ENCODE measurements at regions not wholly inside any gene's neighbourhood (a gene's known extent, or its start where the extent isn't known, plus 50 kb on each side); places are given as distances from the start of the nearest gene placed in this dataset.

DNA sequence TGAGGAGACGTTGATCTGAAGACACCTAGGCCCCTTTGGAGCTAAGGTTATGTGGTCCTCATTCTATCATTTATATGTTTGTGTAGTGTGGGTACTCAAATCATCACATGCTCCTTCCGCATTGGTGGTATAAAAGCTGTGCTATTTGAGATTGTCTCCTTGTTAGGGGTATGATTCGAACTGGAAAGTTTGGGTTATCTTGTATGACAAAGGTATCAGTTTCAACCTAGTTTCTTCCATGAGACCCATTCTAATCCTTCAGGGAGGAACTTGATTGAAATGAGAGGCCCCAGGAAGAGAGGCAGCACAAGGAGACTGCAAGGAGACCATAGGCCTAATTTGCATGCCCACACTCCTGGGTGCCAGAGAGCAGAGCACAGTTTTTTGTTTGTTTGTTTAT, 104.2 kb upstream of the TIAM2 start:
- WGBS = 93% methylated on average over 3 of the region's 3 CpGs
- peaks cover 11% of the 10 kb centered on the region for H3K4me1 ChIP-seq
- TF ChIP-seq, protein P1, sequence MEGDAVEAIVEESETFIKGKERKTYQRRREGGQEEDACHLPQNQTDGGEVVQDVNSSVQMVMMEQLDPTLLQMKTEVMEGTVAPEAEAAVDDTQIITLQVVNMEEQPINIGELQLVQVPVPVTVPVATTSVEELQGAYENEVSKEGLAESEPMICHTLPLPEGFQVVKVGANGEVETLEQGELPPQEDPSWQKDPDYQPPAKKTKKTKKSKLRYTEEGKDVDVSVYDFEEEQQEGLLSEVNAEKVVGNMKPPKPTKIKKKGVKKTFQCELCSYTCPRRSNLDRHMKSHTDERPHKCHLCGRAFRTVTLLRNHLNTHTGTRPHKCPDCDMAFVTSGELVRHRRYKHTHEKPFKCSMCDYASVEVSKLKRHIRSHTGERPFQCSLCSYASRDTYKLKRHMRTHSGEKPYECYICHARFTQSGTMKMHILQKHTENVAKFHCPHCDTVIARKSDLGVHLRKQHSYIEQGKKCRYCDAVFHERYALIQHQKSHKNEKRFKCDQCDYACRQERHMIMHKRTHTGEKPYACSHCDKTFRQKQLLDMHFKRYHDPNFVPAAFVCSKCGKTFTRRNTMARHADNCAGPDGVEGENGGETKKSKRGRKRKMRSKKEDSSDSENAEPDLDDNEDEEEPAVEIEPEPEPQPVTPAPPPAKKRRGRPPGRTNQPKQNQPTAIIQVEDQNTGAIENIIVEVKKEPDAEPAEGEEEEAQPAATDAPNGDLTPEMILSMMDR (IDR thresholded peaks at IDR 0.05) = no peak
- no peak for TF ChIP-seq EP300 (IDR thresholded peaks at IDR 0.05)
- H3K4me3 ChIP-seq = no peak overlapping the region
- no peak overlapping the region for H3K27ac ChIP-seq
- H3K27me3 ChIP-seq = no peaks in the 10 kb centered on the region
- no peaks in the 10 kb centered on the region for H3K9me3 ChIP-seq
- no peaks in the 10 kb centered on the region for H3K36me3 ChIP-seq
- no peak for DNase-seq (ENCODE audit: low spot score in 2 of 2)

DNA sequence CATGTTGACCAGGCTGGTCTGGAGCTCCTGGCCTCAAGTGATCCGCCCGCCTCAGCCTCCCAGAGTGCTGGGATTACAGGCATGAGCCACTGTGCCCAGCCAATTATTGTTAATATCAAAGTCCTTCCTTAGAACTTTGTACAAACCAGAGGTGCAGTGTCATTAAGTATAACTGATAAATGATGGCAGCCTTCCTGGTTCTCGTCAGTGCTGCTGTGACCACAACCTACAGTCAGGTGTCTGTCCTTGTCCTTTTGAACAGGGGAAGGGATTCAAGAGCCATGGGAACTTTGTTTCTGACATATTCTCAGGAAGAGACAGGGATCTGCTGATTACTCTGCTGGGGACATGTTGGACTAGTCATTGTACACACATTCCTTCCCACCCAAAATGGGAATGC, 103.2 kb upstream of the TIAM2 start:
- Histone ChIP-seq H3K4me1 (peaks cover 11% of the 10 kb centered on the region), H3K9me3 (no peaks in the 10 kb centered on the region), H3K27me3 (no peaks in the 10 kb centered on the region), H3K27ac (no peak overlapping the region), H3K4me3 (no peak overlapping the region), H3K36me3 (no peaks in the 10 kb centered on the region)
- TF ChIP-seq, protein P1 (IDR thresholded peaks at IDR 0.05) = no peak
- TF ChIP-seq EP300 (IDR thresholded peaks at IDR 0.05) (no peak), POLR2AphosphoS5 (IDR thresholded peaks at IDR 0.05) (no peak), POLR2A (IDR thresholded peaks at IDR 0.05) (no peak)
- DNase-seq (ENCODE audit: low spot score in 2 of 2) = no peak
- WGBS = 100% methylated on average over 3 of the region's 3 CpGs

DNA sequence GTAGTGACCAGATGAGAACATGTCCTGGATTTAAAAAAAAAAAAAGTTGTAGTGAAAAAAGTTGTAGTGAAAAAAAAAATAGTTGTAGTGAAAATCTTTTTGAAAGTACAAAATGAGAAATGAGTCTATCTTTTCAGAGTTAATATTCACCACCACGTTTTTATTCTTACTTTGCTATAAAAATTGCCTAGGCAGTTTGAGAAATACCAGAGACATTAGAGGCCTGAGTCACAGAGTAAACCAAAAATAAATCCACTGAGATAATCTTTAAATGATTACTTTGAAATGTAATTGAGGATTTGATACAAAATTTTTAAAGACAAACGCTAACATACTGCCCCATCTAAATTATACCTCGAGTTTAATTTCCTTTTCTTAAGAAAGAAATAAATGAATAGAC, 101.2 kb upstream of the TIAM2 start:
- TF ChIP-seq POLR2A (IDR thresholded peaks at IDR 0.05) (no peak), POLR2AphosphoS5 (IDR thresholded peaks at IDR 0.05) (no peak), EP300 (IDR thresholded peaks at IDR 0.05) (no peak)
- TF ChIP-seq, protein P1 (IDR thresholded peaks at IDR 0.05) = no peak

DNA sequence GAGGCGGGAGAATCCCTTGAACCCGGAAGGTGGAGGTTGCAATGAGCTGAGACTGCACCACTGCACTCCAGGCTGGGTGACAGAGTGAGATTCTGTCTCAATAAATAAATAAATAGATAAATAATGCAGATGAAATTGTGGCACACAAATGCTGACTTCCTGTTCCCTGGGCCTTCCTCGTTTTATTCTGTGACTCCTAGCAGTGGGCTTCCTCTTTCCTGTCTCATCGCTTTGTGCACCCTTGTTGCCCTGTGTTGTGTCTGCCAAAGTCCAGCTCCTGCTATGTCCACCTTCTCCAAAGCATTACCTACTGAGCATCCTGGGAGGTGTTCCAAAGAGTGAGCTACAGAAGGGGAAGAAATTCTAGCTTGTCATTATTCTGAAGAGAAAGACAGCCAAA, 100.2 kb upstream of the TIAM2 start:
- Histone ChIP-seq H3K4me1 (no peaks in the 10 kb centered on the region), H3K9me3 (no peaks in the 10 kb centered on the region), H3K27me3 (no peaks in the 10 kb centered on the region), H3K4me3 (no peak overlapping the region), H3K36me3 (no peaks in the 10 kb centered on the region), H3K27ac (no peak overlapping the region)
- TF ChIP-seq, protein P1 (IDR thresholded peaks at IDR 0.05) = no peak
- no peak for TF ChIP-seq EP300 (IDR thresholded peaks at IDR 0.05)
- no peak for TF ChIP-seq POLR2AphosphoS5 (IDR thresholded peaks at IDR 0.05)
- no peak for TF ChIP-seq POLR2A (IDR thresholded peaks at IDR 0.05)
- no peak for DNase-seq (ENCODE audit: low spot score in 2 of 2)
- WGBS = 85% methylated on average over 4 of the region's 4 CpGs

More for the DNA sequence above, 101.2 kb upstream of the TIAM2 start:
- H3K4me1 ChIP-seq = peaks cover 6% of the 10 kb centered on the region
- no peak overlapping the region for H3K27ac ChIP-seq
- DNase-seq (ENCODE audit: low spot score in 2 of 2) = no peak
- H3K36me3 ChIP-seq = no peaks in the 10 kb centered on the region
- no peak overlapping the region for H3K4me3 ChIP-seq
- 61% methylated on average over 3 of the region's 3 CpGs for WGBS
- no peaks in the 10 kb centered on the region for H3K9me3 ChIP-seq
- H3K27me3 ChIP-seq = no peaks in the 10 kb centered on the region

DNA sequence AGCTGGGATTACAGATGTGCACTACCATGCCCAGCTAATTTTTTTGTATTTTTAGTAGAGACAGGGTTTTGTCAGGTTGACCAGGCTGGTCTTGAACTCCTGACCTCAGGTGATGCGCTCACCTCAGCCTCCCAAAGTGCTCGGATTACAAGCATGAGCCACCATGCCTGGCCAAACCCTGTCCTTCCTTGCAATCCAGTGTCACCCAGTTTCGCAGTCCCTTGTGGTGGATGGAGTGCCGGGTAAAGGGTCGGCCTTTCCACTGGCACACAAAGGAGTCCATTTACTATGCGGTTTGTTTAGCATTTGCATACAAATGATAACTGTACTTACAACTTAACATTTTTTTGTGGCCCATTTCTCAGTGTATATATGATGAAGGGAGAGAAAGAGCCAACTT, 99.3 kb upstream of the TIAM2 start:
- no peaks in the 10 kb centered on the region for H3K4me1 ChIP-seq
- H3K27me3 ChIP-seq = no peaks in the 10 kb centered on the region
- H3K9me3 ChIP-seq = no peaks in the 10 kb centered on the region
- DNase-seq (ENCODE audit: low spot score in 2 of 2) = no peak
- no peaks in the 10 kb centered on the region for H3K36me3 ChIP-seq
- 89% methylated on average over 6 of the region's 6 CpGs for WGBS
- no peak overlapping the region for H3K27ac ChIP-seq
- TF ChIP-seq POLR2A (IDR thresholded peaks at IDR 0.05) (no peak), EP300 (IDR thresholded peaks at IDR 0.05) (no peak), POLR2AphosphoS5 (IDR thresholded peaks at IDR 0.05) (no peak)
- TF ChIP-seq, protein P1 (IDR thresholded peaks at IDR 0.05) = no peak
- H3K4me3 ChIP-seq = no peak overlapping the region

Data from suprapubic skin (tissue), 4 donors.